ENCODE measurements at regions not wholly inside any gene's neighbourhood (a gene's known extent, or its start where the extent isn't known, plus 50 kb on each side); places are given as distances from the start of the nearest gene placed in this dataset.
A peak's percentile ranks its signal among the peaks of the same experiment; 100 is the strongest.
"Not testable (repeated sequence)": the region's sequence is repeated elsewhere in the genome, so short reads cannot be mapped to it uniquely, and the experiment has no call there.

DNA sequence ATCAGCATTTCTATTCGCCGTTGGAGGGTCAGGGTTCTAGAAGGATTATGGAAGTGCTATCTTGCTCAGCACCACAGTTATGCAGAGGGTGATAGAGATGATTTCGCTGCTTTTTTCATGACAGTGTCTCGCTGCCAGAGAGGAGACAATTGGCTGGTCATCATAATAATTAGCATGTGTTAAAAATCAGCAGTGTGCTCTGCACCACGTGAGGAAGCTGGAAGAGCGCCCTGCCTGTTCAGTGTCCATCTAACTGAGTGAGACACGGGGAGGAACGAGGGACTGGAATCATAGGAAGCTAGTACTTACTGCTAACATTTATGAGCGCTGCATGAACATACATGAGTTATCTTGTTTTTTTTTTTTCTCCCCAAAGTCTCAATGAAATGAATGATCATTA lies 116.2 kb upstream of the PLAAT1 start:
- no peak for DNase-seq (ENCODE audit: low read depth)

- DNase-seq (ENCODE audit: low read depth) = no peak
Observed at GRCh38 chr3:193129607-193130006, 111.4 kb upstream of the PLAAT1 start.

DNA sequence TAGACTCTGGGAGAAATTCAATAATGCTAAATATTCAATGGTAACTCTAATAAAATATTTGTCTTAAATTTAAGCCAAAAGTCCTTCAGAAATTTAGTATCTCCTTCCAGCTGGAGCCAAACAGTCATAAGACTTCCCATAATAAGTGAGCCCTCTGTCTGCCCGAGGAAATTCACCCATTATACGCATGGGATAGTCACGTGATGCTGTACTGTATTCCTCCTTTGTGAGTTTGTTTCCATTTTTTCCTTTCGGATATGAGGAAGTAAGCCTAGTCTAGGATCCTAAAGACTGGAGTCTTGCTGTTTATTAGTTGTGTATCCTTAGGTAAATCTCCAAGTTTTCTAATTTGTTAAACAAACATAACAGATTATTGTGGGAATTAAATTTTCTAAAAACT lies 110.4 kb upstream of the PLAAT1 start:
- DNase-seq (ENCODE audit: low read depth) = no peak

DNA sequence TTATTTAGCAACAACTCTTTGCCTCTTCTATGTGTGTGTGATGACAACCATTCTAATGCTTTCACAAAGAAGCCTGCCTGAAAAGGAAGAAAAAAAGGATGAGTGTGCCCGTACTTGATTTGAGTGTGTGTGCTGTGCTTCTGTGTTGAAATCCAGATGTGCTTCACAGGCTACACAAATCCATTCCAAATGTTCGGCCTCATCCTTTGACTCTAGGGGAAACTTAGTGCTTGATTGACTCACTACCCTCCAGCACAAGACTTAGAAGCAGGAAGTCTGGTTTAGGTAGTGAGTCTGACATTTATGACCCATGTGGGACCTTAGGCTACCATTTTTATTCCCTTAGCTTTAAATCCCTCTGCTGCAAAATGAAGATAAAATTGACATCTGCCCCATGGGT lies 108.8 kb upstream of the PLAAT1 start:
- no peak for DNase-seq (ENCODE audit: low read depth)

- peak; percentile 21 for DNase-seq (ENCODE audit: low read depth)
Observed at GRCh38 chr3:193132964-193133363, 108.1 kb upstream of the PLAAT1 start.

DNA sequence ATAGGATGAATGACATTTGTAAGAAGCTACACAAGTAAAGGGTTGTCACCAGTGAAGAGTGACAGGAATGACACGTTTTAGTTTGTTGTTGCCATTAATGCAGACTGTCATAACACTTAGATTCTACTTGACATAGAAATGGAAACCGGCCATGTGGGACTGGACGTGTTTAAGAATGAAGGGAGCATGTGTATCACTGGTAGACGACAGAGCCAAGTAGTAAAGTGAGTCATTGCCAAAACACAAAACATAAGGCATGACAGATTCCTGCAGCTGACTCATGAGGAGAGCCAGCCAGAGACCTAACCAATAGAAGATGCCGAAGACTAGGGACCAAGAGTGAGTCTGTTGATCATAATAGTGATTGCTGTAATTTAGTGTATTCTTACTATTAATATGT lies 106.2 kb upstream of the PLAAT1 start:
- DNase-seq (ENCODE audit: low read depth) = peak; percentile 86

DNA sequence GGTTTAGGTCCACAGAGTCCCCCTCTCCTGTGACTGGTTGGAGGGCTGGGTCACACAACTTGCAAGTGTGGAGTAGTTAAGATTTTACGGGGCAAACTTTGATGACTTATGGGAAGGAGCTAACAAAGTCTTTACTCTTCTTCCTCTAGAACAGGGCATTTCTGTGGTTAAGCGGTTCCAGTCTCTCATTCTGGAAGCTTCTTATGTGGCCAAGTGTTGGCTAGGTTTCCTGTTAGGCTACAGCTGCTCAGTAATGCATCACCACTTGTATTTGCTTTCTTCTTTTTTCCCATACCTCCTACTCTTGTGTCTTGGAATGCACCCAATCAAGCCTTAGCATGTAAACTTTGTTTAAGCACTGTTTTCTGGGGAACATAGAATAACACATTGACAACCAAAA lies 100.6 kb upstream of the PLAAT1 start:
- DNase-seq (ENCODE audit: low read depth) = no peak

- no peak for DNase-seq (ENCODE audit: low read depth)
Observed at GRCh38 chr3:193145248-193145647, 95.8 kb upstream of the PLAAT1 start.

DNA sequence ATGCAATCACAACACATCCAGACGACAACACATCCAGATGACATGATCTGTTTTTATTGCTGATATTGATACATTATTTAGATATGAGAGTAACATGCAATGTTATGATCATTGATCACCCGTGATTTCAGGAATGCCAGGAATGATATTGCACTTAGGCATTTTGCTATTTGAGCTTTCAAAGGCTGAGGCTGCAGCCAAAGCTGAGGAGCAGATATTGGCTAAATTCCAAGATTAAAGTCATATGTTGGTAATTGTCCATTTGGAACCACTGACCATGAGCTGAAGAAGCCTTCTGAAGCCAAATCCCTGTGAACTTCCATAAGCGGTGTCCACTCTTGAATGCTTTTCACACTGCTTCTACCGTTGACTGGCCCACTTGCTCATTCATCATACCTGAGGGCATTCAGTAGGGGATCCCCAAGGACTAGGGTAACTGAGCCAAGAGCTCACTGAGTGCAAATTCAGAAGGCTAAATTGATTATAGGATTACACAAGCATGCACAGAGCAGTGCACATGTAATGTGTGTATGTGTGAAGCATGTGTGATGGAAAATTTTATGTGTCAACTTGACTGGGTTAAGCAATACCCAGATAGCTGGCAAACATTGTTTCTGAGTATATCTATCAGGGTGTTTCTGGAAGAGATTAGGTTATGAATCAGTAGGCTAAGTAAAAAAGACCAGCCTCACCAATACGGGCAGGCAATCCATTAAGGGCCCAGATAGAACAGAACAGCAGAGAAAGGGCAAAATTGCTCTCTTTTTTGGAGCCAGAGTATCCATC lies 92.1 kb upstream of the PLAAT1 start:
- DNase-seq (ENCODE audit: low read depth) = no peak

DNA sequence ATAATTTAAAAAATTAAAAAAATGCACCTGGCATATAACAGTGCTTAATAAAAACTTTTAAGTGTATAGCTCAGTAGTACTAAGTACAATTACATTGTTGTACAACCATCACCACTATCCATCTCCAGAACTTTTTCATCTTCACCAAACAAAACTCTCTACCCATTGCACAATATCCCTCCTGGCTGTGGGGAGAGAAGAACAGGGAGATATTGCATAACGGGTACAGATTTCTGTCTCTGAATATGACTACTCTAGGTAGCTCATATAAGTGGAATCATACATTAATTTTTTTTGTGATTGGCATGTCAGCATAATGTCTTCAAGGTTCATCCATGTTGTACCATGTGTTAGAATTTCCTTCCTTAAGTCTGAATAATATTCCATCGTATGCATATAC lies 91.0 kb upstream of the PLAAT1 start:
- DNase-seq (ENCODE audit: low read depth) = no peak

DNA sequence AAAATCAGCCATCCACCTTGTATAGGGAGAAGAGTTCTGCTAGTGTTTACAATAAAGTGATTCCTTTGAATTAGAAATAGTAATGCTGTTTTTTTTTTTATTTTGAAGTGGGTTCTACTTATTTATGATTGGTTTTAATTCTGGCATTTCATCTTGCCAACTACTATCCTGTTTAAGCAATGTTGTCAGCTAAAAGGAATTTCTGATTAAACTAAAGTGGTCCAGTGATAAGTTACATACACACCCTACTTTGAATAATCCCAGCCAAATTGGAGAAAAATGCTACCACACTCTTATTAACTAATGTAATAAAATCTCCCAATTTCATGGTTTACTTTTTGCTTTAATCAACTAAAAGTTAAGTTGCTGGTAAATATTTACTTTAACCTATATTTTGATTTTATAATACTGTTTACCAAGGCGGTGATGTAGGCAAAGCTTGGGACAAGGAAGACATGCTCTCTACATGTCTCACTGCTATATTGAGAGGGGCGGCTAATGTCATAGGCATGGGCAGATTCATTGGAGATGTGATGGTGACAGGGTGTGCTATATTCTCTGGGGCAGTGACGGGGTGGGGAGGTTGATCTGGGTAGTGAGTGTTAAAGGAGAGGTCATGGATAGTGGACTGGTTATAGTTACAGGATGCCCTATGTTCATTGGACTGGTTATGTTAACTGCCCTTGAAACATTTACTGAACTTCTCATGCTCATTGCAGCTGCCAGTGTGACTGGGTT lies 85.8 kb upstream of the PLAAT1 start:
- DNase-seq (ENCODE audit: low read depth) = not testable (repeated sequence)

GRCh38 chr3:193157051-193157450 lies 84.0 kb upstream of the PLAAT1 start:
- DNase-seq (ENCODE audit: low read depth) = no peak

- DNase-seq (ENCODE audit: low read depth) = no peak
Observed at GRCh38 chr3:193165431-193166120, 75.4 kb upstream of the PLAAT1 start.

- no peak for DNase-seq (ENCODE audit: low read depth)
Observed at GRCh38 chr3:193168931-193169330, 72.1 kb upstream of the PLAAT1 start.

DNA sequence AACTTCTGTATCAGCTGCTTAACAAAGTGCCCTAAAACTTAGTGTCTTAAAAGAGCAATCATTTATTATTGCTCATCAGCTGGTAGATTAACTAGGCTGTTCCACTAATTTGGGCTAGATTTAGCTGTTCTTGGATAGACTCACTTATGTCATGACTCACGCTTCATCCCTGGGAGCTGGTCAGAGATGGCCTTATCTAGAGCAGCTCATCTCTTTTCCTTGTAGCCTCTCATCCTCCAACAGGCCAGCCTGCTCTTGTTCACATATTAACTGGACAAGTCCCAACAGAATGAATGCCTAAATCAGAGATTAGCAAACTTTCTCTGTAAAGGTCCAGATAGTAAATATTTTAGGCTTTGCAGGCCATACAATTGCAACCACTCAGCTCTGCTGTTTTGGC lies 66.9 kb upstream of the PLAAT1 start:
- peak; percentile 12 for DNase-seq (ENCODE audit: low read depth)

DNA sequence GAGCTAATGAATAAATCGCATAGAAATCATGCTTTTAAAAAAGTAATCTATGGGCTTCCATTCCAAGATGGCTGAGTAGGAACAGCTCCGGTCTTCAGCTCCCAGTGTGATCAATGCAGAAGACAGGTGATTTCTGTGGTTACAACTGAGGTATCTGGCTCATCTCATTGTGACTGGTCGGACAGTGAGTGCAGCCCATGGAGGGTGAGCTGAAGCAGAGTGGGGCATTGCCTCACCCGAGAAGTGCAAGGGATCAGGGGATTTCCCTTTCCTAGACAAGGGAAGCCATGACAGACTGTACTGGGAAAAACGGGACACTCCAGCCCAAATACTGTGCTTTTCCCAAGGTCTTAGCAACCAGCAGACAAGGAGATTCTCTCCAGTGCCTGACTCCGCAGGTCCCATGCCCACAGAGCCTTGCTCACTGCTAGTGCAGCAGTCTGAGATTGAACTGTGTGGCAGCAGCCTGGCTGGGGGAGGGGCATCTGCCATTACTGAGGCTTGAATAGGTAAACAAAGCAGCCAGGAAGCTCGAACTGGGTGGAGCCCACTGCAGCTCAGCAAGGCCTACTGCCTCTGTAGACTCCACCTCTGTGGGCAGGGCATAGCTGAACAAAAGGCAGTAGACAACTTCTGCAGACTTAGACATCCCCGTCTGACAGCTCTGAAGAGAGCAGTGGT lies 61.5 kb upstream of the PLAAT1 start:
- DNase-seq (ENCODE audit: low read depth) = not testable (repeated sequence)

GRCh38 chr3:193187070-193187722 lies 53.8 kb upstream of the PLAAT1 start:
- DNase-seq (ENCODE audit: low read depth) = no peak

GRCh38 chr3:193190146-193190786 lies 50.8 kb upstream of the PLAAT1 start:
- DNase-seq (ENCODE audit: low read depth) = no peak
